Activated naive CD8-positive, alpha-beta T cell treated with anti-CD3 and anti-CD28 coated beads, Interleukin-2, amount 50 U/mL, for 24 hours (primary cell): ENCODE measurements at regions not wholly inside any gene's neighbourhood (a gene's known extent, or its start where the extent isn't known, plus 50 kb on each side); places are given as distances from the start of the nearest gene placed in this dataset.

ENCODE experiments used
- ATAC-seq: fragments of 150-1000 bp; cut with Tn5 transposase; one replicate; pipeline ENCODE4 v1.10.0; 2021
- DNase-seq: peaks from one replicate; pipeline ENCODE4 v3.0.0; 2021
- H3K27ac Mint-ChIP-seq: one replicate; pipeline ENCODE4 v1.8.0; 2021; ENCODE audit warnings: mild to moderate bottlenecking, mixed read lengths
- H3K27me3 Mint-ChIP-seq: one replicate; pipeline ENCODE4 v1.8.0; 2021; ENCODE audit warnings: mixed read lengths
- H3K36me3 Mint-ChIP-seq: one replicate; pipeline ENCODE4 v1.8.0; 2021; ENCODE audit warnings: low read depth, mixed read lengths
- H3K4me1 Mint-ChIP-seq: one replicate; pipeline ENCODE4 v1.8.0; 2021; ENCODE audit warnings: mixed read lengths
- H3K4me3 Mint-ChIP-seq: one replicate; pipeline ENCODE4 v1.8.0; 2021; ENCODE audit warnings: mild to moderate bottlenecking, moderate library complexity, mixed read lengths
- H3K9me3 Mint-ChIP-seq: one replicate; pipeline ENCODE4 v1.8.0; 2021; ENCODE audit warnings: mixed read lengths

- Mint-ChIP-seq H3K36me3 (no peaks in the 10 kb centered on the region), H3K27ac (no peak overlapping the region), H3K4me1 (no peaks in the 10 kb centered on the region), H3K4me3 (no peak overlapping the region), H3K27me3 (no peaks in the 10 kb centered on the region), H3K9me3 (peaks cover 16% of the 10 kb centered on the region)
- DNase-seq = no peak
- ATAC-seq = no peak
Observed at GRCh38 chr11:97109078-97109477, 719.3 kb downstream of the JRKL start.

GRCh38 chr11:97110376-97110775, 720.6 kb downstream of the JRKL start:
- no peaks in the 10 kb centered on the region for H3K27me3 Mint-ChIP-seq
- no peak overlapping the region for H3K4me3 Mint-ChIP-seq
- DNase-seq (no peak), ATAC-seq (no peak)
- H3K4me1 Mint-ChIP-seq = no peaks in the 10 kb centered on the region
- H3K27ac Mint-ChIP-seq = no peak overlapping the region
- peaks cover 17% of the 10 kb centered on the region for H3K9me3 Mint-ChIP-seq
- H3K36me3 Mint-ChIP-seq = no peaks in the 10 kb centered on the region

- DNase-seq (no peak), ATAC-seq (no peak)
- no peak overlapping the region for H3K4me3 Mint-ChIP-seq
- H3K9me3 Mint-ChIP-seq = peaks cover 12% of the 10 kb centered on the region
- no peaks in the 10 kb centered on the region for H3K4me1 Mint-ChIP-seq
- no peak overlapping the region for H3K27ac Mint-ChIP-seq
- no peaks in the 10 kb centered on the region for H3K27me3 Mint-ChIP-seq
- H3K36me3 Mint-ChIP-seq = no peaks in the 10 kb centered on the region
Observed at GRCh38 chr11:97111559-97111958, 721.7 kb downstream of the JRKL start.

DNA sequence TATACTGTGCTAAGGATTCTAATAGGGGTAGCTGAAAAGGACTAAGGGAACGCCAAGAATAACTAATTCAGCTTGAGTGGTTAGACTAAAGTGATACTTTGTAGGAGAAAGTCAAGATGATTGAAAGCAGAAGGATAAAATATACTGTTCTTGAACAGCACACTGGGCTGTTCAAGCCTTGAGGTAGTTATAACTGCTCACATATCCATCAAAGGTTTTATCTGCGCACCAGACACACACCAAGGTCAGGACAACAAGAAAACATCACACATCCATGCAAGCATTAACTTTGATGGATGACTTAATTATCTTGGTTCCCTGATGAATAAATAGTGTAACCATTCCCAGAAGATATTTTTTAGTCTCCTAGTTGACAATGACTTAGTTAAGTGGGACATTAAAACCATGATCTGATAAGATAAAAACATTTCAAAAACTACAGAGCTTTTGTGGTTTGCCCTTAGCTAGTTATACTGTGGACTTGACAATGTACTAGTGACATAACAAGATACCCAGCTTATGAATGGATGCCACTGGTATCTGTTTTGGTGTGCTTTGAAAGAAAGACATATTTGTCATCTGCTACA, 728.9 kb downstream of the JRKL start:
- no peak for DNase-seq
- no peaks in the 10 kb centered on the region for H3K36me3 Mint-ChIP-seq
- peaks cover 12% of the 10 kb centered on the region for H3K9me3 Mint-ChIP-seq
- H3K4me1 Mint-ChIP-seq = no peaks in the 10 kb centered on the region
- H3K27me3 Mint-ChIP-seq = no peaks in the 10 kb centered on the region
- ATAC-seq = no peak
- no peak overlapping the region for H3K4me3 Mint-ChIP-seq
- no peak overlapping the region for H3K27ac Mint-ChIP-seq

DNA sequence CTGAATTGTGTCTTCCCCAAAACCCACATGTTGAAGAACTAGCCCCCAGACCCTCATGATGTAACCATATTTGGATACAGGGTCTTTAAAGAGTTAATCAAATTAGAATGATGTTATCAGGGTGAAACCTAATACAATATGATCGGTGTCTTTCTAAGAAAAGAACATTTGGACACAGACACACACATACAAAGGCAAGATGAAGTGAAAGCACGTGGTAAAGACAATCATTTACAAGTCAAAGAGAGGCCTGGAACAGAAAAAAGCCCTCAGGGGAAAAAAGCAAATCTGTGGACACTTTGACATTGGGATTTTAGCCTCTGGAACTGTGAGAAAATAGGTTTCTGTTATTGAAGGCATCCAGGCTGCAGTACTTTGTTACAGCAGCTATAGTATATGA, 733.4 kb downstream of the JRKL start:
- ATAC-seq = no peak

GRCh38 chr11:97136067-97136466, 746.3 kb downstream of the JRKL start:
- no peaks in the 10 kb centered on the region for H3K36me3 Mint-ChIP-seq
- peaks cover 28% of the 10 kb centered on the region for H3K9me3 Mint-ChIP-seq
- DNase-seq (no peak), ATAC-seq (no peak)
- no peak overlapping the region for H3K27ac Mint-ChIP-seq
- no peak overlapping the region for H3K4me3 Mint-ChIP-seq
- no peaks in the 10 kb centered on the region for H3K4me1 Mint-ChIP-seq
- no peaks in the 10 kb centered on the region for H3K27me3 Mint-ChIP-seq

More for the DNA sequence above, 733.4 kb downstream of the JRKL start:
- H3K4me3 Mint-ChIP-seq = no peak overlapping the region
- no peaks in the 10 kb centered on the region for H3K4me1 Mint-ChIP-seq
- no peaks in the 10 kb centered on the region for H3K36me3 Mint-ChIP-seq
- DNase-seq = no peak
- no peaks in the 10 kb centered on the region for H3K27me3 Mint-ChIP-seq
- peaks cover 14% of the 10 kb centered on the region for H3K9me3 Mint-ChIP-seq
- H3K27ac Mint-ChIP-seq = no peak overlapping the region

GRCh38 chr11:97140885-97141494, 751.2 kb downstream of the JRKL start:
- ATAC-seq (no peak), DNase-seq (no peak)
- Mint-ChIP-seq H3K27ac (no peak overlapping the region), H3K4me3 (no peak overlapping the region), H3K9me3 (peaks cover 31% of the 10 kb centered on the region), H3K4me1 (no peaks in the 10 kb centered on the region), H3K27me3 (no peaks in the 10 kb centered on the region), H3K36me3 (no peaks in the 10 kb centered on the region)

DNA sequence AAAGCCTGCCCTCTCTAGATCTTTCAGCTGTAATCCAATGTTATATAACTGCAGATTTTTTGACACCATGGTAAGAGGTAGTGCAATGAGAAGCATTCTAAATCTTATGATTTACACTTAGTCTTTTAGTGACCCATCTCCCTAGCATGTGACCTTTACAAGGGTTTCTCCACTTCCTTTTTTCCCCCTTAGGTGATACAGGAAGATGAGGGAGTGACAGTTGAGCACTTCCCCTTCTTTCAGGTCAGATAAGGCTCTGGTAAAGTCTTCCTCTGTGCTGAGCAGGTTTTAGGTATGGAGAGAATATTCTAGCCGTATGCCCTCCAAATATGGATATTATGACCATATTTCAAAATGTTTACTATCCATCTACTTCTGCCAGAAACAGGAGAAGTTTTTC, 753.6 kb downstream of the JRKL start:
- no peaks in the 10 kb centered on the region for H3K36me3 Mint-ChIP-seq
- peaks cover 31% of the 10 kb centered on the region for H3K9me3 Mint-ChIP-seq
- no peaks in the 10 kb centered on the region for H3K27me3 Mint-ChIP-seq
- H3K27ac Mint-ChIP-seq = no peak overlapping the region
- H3K4me3 Mint-ChIP-seq = no peak overlapping the region
- ATAC-seq (no peak), DNase-seq (no peak)
- no peaks in the 10 kb centered on the region for H3K4me1 Mint-ChIP-seq

- Mint-ChIP-seq H3K9me3 (peaks cover 1% of the 10 kb centered on the region), H3K27ac (no peak overlapping the region), H3K4me3 (no peak overlapping the region), H3K36me3 (no peaks in the 10 kb centered on the region), H3K4me1 (no peaks in the 10 kb centered on the region), H3K27me3 (no peaks in the 10 kb centered on the region)
- DNase-seq = no peak
- ATAC-seq = no peak
Observed at GRCh38 chr11:97149741-97150140, 759.9 kb downstream of the JRKL start.

- Mint-ChIP-seq H3K4me1 (no peaks in the 10 kb centered on the region), H3K9me3 (peaks cover 7% of the 10 kb centered on the region), H3K27me3 (no peaks in the 10 kb centered on the region), H3K27ac (no peak overlapping the region), H3K4me3 (no peak overlapping the region), H3K36me3 (no peaks in the 10 kb centered on the region)
- ATAC-seq (no peak), DNase-seq (no peak)
Observed at GRCh38 chr11:97157221-97157740, 767.5 kb downstream of the JRKL start.

DNA sequence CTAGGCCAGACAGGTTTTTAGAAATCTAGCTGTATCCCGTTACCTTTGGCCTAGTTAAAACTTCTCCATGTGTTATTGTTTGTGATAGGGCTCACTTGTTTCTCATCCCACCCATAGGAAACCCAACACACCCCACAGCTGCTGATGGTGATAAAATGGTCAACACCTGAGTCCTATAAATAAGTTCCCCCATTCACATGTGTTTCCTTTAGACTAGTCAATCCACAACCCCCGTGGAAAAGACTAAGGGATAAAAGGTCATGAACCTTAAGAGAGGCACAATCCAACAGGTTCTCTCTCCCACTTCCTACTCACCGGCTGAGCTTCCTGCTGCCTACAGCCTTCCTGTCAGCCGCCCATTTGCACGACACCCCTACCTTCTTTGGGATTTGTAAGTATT, 768.4 kb downstream of the JRKL start:
- Mint-ChIP-seq H3K4me1 (no peaks in the 10 kb centered on the region), H3K27ac (no peak overlapping the region), H3K36me3 (no peaks in the 10 kb centered on the region), H3K27me3 (no peaks in the 10 kb centered on the region), H3K9me3 (peaks cover 7% of the 10 kb centered on the region), H3K4me3 (no peak overlapping the region)
- ATAC-seq = no peak
- no peak for DNase-seq

DNA sequence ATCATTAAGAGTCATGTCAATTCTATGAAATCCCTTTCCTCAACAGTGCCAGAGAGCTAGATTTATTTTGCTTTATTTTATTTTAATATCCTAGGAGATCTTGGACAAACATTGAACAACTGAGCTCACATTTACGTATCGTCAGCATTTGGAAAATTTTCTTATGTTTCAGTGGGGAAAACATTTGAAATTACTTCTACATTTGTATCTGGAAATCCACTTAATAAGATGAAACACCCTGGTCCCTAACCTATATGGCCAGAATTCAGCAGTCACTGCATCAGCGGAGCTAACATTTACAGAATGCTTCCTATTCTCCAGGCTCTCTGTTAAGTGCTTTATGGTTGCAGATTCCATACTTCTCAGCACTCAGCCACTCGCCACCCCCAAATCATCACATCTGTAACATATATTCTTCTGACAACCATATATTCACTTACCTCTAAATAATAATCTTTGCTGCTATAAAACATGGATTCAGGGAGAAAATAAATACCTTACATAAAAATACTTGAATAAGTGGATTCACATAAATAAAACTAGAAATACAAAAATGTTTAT, 773.9 kb downstream of the JRKL start:
- DNase-seq (no peak), ATAC-seq (no peak)
- H3K27ac Mint-ChIP-seq = no peak overlapping the region
- H3K4me1 Mint-ChIP-seq = no peaks in the 10 kb centered on the region
- no peaks in the 10 kb centered on the region for H3K27me3 Mint-ChIP-seq
- no peaks in the 10 kb centered on the region for H3K36me3 Mint-ChIP-seq
- H3K9me3 Mint-ChIP-seq = peaks cover 16% of the 10 kb centered on the region
- no peak overlapping the region for H3K4me3 Mint-ChIP-seq

DNA sequence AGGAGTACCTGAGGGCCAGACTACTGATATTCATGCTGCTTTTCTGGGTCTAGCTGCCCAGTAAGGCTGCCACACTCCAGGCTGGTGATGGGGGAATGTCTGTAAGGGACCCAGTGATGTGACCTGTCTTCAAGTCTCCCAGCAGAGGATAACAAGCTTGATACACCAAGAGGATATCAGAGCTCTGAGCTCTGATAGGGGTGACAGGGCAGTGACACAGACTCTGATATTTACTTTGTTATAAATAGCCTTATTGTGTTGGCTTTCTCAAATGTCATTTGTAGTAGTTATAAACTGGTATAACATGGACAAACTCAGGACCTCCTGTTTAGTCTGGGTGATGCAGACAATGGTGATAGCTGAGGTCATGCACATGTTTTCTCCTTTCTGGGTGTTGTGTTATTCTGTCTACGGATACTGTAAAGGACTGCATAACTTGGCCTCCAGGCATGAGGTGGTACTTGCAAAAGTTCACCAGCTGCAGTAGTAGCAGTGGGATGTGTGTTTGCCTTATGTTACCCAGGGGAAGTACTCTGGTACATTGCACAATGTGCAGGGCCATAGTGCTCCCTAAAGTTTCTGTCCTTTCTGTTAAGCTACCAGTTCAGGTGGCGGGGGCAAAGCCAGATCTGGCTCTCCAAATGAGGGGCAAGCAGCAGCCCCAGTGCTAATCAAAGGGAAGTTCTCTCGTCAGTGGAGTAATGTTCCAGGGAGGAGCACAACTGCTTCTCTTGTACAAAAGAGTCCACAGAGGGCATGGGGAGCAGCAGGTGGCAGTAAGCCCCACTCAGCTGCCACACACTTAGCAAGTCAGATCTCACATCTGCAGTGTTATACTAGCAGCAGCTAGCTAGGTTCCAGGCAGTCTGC, 812.2 kb downstream of the JRKL start:
- H3K9me3 Mint-ChIP-seq = peaks cover 5% of the 10 kb centered on the region
- H3K4me1 Mint-ChIP-seq = no peaks in the 10 kb centered on the region
- ATAC-seq (no peak), DNase-seq (no peak)
- no peak overlapping the region for H3K4me3 Mint-ChIP-seq
- no peaks in the 10 kb centered on the region for H3K27me3 Mint-ChIP-seq
- H3K36me3 Mint-ChIP-seq = no peaks in the 10 kb centered on the region
- H3K27ac Mint-ChIP-seq = no peak overlapping the region

- ATAC-seq = no peak
- DNase-seq = no peak
- no peaks in the 10 kb centered on the region for H3K4me1 Mint-ChIP-seq
- H3K4me3 Mint-ChIP-seq = no peak overlapping the region
- H3K9me3 Mint-ChIP-seq = no peaks in the 10 kb centered on the region
- no peak overlapping the region for H3K27ac Mint-ChIP-seq
- H3K27me3 Mint-ChIP-seq = no peaks in the 10 kb centered on the region
- no peaks in the 10 kb centered on the region for H3K36me3 Mint-ChIP-seq
Observed at GRCh38 chr11:97202613-97203292, 812.9 kb downstream of the JRKL start.
